ENCODE measurements at regions not wholly inside any gene's neighbourhood (a gene's known extent, or its start where the extent isn't known, plus 50 kb on each side); places are given as distances from the start of the nearest gene placed in this dataset.

DNA sequence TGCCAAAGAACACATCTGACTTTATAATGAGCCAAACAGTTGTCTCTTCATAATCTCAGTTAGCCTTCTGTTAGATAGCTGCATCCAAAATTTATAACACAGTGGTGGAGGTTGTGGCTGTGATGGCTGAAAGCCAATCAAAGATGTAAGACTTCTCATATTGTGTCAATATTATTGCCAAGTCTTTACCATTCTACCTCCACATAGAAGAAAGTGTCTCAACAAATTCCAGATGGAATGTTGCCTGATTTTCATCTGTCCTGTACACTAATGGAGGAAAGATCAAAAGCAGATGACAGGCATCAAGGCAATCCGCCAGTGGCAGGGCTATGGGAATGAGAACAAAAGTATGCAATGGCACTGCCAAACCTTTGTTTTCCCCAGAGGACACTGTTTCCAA, 813.1 kb upstream of the NOVA1 start:
- TF ChIP-seq POLR2A (IDR thresholded peaks at IDR 0.05), result no peak
- TF ChIP-seq, protein P1, sequence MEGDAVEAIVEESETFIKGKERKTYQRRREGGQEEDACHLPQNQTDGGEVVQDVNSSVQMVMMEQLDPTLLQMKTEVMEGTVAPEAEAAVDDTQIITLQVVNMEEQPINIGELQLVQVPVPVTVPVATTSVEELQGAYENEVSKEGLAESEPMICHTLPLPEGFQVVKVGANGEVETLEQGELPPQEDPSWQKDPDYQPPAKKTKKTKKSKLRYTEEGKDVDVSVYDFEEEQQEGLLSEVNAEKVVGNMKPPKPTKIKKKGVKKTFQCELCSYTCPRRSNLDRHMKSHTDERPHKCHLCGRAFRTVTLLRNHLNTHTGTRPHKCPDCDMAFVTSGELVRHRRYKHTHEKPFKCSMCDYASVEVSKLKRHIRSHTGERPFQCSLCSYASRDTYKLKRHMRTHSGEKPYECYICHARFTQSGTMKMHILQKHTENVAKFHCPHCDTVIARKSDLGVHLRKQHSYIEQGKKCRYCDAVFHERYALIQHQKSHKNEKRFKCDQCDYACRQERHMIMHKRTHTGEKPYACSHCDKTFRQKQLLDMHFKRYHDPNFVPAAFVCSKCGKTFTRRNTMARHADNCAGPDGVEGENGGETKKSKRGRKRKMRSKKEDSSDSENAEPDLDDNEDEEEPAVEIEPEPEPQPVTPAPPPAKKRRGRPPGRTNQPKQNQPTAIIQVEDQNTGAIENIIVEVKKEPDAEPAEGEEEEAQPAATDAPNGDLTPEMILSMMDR (IDR thresholded peaks at IDR 0.05), result no peak
- no peak for TF ChIP-seq POLR2AphosphoS5 (IDR thresholded peaks at IDR 0.05)

All from gastroesophageal sphincter (tissue), 3 donors.